Transverse colon (tissue), 4 donors: ENCODE measurements at regions not wholly inside any gene's neighbourhood (a gene's known extent, or its start where the extent isn't known, plus 50 kb on each side); places are given as distances from the start of the nearest gene placed in this dataset.

Experiments used
- EP300 ChIP-seq: sonication (generic); formaldehyde crosslinking; IDR thresholded peaks from one replicate; pipeline ENCODE4 v1.6.1; 2017; ENCODE audit warnings: antibody characterized with exemption, low read depth
- POLR2A ChIP-seq: fragments of 450-650 bp; IDR thresholded peaks from one replicate; pipeline ENCODE4 v1.6.1; 2016; ENCODE audit warnings: antibody characterized with exemption, mild to moderate bottlenecking, moderate library complexity
- POLR2AphosphoS5 ChIP-seq, 3 donors: sonication (generic); formaldehyde crosslinking; IDR thresholded peaks; one replicate each; pipeline ENCODE4 v1.6.1; 2016; ENCODE audit warnings: antibody characterized with exemption in 3 of 3
- TF ChIP-seq, protein P1 (sequence below), 5 experiments: fragments of 200-600 bp in 3 of 5; fragments of 450-650 bp in 2 of 5; sonication (generic) in 3 of 5; IDR thresholded peaks; 1 replicate in 2 of 5; 2 replicates in 3 of 5; pipeline ENCODE4 v1.5.1; 2016 to 2017; ENCODE audit warnings: antibody characterized with exemption in 5 of 5, inconsistent platforms in 3 of 5, mild to moderate bottlenecking in 2 of 5, moderate library complexity in 1 of 5

DNA sequence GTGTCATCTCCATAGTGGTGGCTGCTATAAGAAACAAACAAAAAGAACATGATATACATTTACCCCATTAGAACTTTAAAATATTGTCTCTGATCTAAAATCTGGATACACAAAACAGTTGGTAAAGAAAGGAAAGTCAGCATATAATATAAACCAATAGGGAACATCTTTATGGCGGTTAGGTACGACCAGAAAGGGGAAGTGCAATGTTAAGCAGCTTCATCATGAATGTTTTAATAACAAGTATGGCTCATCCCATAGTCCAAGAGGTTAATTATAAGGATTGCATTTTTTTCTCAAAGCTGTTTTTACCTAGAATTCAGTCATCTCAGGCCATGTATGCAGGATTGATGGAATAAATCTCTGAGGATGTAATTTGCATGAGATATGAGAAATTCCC, 1869.7 kb downstream of the PCDH7 start:
- TF ChIP-seq, protein P1, sequence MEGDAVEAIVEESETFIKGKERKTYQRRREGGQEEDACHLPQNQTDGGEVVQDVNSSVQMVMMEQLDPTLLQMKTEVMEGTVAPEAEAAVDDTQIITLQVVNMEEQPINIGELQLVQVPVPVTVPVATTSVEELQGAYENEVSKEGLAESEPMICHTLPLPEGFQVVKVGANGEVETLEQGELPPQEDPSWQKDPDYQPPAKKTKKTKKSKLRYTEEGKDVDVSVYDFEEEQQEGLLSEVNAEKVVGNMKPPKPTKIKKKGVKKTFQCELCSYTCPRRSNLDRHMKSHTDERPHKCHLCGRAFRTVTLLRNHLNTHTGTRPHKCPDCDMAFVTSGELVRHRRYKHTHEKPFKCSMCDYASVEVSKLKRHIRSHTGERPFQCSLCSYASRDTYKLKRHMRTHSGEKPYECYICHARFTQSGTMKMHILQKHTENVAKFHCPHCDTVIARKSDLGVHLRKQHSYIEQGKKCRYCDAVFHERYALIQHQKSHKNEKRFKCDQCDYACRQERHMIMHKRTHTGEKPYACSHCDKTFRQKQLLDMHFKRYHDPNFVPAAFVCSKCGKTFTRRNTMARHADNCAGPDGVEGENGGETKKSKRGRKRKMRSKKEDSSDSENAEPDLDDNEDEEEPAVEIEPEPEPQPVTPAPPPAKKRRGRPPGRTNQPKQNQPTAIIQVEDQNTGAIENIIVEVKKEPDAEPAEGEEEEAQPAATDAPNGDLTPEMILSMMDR (IDR thresholded peaks at IDR 0.05): no peak
- TF ChIP-seq POLR2A (no peak), POLR2AphosphoS5 (IDR thresholded peaks at IDR 0.05) (no peak), EP300 (no peak)
